ENCODE measurements at regions not wholly inside any gene's neighbourhood (a gene's known extent, or its start where the extent isn't known, plus 50 kb on each side); places are given as distances from the start of the nearest gene placed in this dataset.

DNA sequence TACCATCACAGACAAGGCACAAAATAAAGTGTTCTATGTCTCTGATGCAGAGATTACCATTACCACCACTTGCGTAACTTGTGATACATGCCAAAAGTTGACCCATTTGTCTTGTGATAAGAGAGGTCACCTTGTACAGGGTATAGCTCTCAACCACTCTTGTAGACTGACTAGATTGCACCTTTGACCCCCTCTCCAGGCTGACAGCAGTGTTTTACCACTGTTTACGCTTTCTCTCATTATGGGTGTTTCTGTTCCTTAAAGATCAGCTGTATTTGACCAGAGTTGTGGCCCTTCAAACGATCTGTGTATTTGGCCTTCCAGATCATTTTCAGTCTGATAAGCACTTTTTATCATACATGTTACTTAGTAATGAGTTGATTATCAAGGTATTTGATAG, 215.7 kb upstream of the HNMT start:
- H3K4me3 ChIP-seq, result no peak overlapping the region
- H3K4me1 ChIP-seq, result no peaks in the 10 kb centered on the region
- no peaks in the 10 kb centered on the region for H3K9me3 ChIP-seq
- H3K36me3 ChIP-seq, result no peaks in the 10 kb centered on the region
- ATAC-seq (no peak), DNase-seq (no peak)
- TF ChIP-seq POLR2A (IDR thresholded peaks at IDR 0.05), result no peak
- TF ChIP-seq, protein P1, sequence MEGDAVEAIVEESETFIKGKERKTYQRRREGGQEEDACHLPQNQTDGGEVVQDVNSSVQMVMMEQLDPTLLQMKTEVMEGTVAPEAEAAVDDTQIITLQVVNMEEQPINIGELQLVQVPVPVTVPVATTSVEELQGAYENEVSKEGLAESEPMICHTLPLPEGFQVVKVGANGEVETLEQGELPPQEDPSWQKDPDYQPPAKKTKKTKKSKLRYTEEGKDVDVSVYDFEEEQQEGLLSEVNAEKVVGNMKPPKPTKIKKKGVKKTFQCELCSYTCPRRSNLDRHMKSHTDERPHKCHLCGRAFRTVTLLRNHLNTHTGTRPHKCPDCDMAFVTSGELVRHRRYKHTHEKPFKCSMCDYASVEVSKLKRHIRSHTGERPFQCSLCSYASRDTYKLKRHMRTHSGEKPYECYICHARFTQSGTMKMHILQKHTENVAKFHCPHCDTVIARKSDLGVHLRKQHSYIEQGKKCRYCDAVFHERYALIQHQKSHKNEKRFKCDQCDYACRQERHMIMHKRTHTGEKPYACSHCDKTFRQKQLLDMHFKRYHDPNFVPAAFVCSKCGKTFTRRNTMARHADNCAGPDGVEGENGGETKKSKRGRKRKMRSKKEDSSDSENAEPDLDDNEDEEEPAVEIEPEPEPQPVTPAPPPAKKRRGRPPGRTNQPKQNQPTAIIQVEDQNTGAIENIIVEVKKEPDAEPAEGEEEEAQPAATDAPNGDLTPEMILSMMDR (IDR thresholded peaks at IDR 0.05), result no peak
- H3K27ac ChIP-seq, result no peak overlapping the region
- H3K27me3 ChIP-seq, result no peaks in the 10 kb centered on the region
- WGBS (ENCODE audit: insufficient coverage, low coverage, low lambda C conversion rate, missing lambda C conversion rate), result 48% methylated on average over 3 of the region's 3 CpGs
- intact Hi-C loops (cut with DNase I), result no loop called here

DNA sequence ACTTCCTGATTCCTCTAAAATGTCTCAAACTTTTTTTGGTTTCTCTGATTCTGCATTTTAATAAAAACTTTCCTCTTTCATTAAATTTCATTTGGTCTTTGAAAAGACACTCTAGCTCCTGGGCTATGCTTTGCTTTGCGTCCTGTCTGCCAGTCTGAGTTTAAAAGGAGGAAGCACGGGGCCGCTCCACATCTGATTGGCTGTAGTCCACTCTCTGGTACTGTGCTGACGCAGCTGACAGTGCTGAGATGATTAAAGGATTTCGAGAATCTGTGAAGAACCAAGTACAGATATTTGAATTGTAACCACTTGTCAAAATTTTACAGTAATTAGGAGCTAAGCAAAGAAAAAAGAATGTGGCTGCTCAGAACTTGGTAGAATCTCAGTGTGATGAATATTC, 199.6 kb upstream of the HNMT start:
- DNase-seq, result no peak
- no peak overlapping the region for H3K27ac ChIP-seq
- no peaks in the 10 kb centered on the region for H3K4me1 ChIP-seq
- H3K4me3 ChIP-seq, result no peak overlapping the region
- no peaks in the 10 kb centered on the region for H3K27me3 ChIP-seq
- no peak for ATAC-seq
- TF ChIP-seq, protein P1 (IDR thresholded peaks at IDR 0.05), result no peak
- TF ChIP-seq POLR2A (IDR thresholded peaks at IDR 0.05), result no peak
- no peaks in the 10 kb centered on the region for H3K9me3 ChIP-seq
- 23% methylated on average over 5 of the region's 5 CpGs for WGBS (ENCODE audit: insufficient coverage, low coverage, low lambda C conversion rate, missing lambda C conversion rate)
- intact Hi-C loops (cut with DNase I), result no loop called here
- H3K36me3 ChIP-seq, result no peaks in the 10 kb centered on the region

DNA sequence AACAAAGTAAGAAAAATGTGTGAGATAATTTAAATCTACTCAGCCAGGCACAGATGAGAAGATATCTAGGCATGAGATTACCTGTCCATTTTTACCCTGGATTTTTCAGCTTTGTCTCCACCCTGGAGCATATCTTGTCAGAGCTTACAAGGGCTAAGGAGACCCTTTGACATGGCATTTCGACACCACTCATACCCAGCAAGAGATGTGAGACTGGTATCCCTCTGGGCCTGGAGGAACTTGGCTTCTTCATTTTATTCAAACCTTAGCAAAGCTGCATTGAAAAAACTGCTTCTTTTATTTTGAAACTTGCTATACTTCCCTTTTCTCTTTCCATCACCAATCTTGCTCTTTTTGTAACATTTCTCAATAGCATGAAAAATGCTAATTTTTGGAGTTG, 194.9 kb upstream of the HNMT start:
- intact Hi-C loops (cut with DNase I), result no loop called here
- Histone ChIP-seq H3K4me1 (no peaks in the 10 kb centered on the region), H3K27me3 (no peaks in the 10 kb centered on the region), H3K27ac (no peak overlapping the region), H3K4me3 (no peak overlapping the region), H3K9me3 (no peaks in the 10 kb centered on the region), H3K36me3 (no peaks in the 10 kb centered on the region)
- DNase-seq (no peak), ATAC-seq (no peak)
- 30% methylated on average over 1 of the region's 1 CpG for WGBS (ENCODE audit: insufficient coverage, low coverage, low lambda C conversion rate, missing lambda C conversion rate)
- TF ChIP-seq, protein P1 (IDR thresholded peaks at IDR 0.05), result no peak
- no peak for TF ChIP-seq POLR2A (IDR thresholded peaks at IDR 0.05)

DNA sequence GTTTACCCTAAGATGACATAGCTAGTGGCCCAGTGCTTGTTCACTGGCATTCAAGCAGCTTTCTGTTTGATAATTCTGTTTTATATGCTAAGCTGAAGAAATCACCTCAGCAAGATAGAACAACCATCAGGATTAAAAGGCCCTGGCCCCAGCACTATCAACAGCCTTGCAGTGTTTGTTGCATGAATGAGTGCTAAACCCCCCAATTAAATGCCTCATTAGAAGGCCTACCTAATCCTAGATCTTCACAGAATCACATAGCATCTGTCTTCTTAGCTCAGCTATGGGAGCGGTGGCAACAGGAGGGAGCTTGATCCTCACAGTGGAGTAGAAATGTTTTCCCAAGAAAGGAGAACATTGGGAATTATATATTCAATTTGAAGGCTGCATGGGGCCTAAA, 194.1 kb upstream of the HNMT start:
- no peaks in the 10 kb centered on the region for H3K36me3 ChIP-seq
- TF ChIP-seq, protein P1 (IDR thresholded peaks at IDR 0.05), result no peak
- TF ChIP-seq POLR2A (IDR thresholded peaks at IDR 0.05), result no peak
- no peaks in the 10 kb centered on the region for H3K4me1 ChIP-seq
- no peak overlapping the region for H3K4me3 ChIP-seq
- no peak for DNase-seq
- H3K27me3 ChIP-seq, result no peaks in the 10 kb centered on the region
- intact Hi-C loops (cut with DNase I), result no loop called here
- H3K9me3 ChIP-seq, result no peaks in the 10 kb centered on the region
- no peak overlapping the region for H3K27ac ChIP-seq
- no peak for ATAC-seq
- 100% methylated on average over 1 of the region's 1 CpG for WGBS (ENCODE audit: insufficient coverage, low coverage, low lambda C conversion rate, missing lambda C conversion rate)

DNA sequence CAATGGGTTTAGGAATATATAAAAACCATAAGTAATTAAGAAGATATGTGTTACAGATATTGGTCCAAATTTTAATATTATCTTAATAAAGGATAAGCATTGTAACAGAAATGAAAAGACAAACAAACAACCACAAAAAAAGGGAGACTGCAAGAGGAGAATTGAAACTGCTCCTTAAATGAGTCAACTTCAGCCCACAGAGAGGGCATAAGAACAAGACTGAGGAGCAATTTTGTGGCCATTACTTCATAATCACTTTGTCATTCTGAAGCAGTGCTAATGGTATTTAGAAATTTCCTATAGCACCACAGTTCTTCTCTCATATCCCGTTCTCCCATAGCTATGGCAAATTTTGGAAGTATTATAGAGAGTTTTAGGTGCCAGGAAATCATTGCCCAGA, 193.2 kb upstream of the HNMT start:
- H3K9me3 ChIP-seq, result no peaks in the 10 kb centered on the region
- TF ChIP-seq, protein P1 (IDR thresholded peaks at IDR 0.05), result no peak
- no peak for TF ChIP-seq POLR2A (IDR thresholded peaks at IDR 0.05)
- no peaks in the 10 kb centered on the region for H3K4me1 ChIP-seq
- no peak for DNase-seq
- H3K27ac ChIP-seq, result no peak overlapping the region
- WGBS (ENCODE audit: insufficient coverage, low coverage, low lambda C conversion rate, missing lambda C conversion rate), result 40% methylated on average over 1 of the region's 1 CpG
- ATAC-seq, result no peak
- no peaks in the 10 kb centered on the region for H3K27me3 ChIP-seq
- intact Hi-C loops (cut with DNase I), result no loop called here
- no peaks in the 10 kb centered on the region for H3K36me3 ChIP-seq
- H3K4me3 ChIP-seq, result no peak overlapping the region

Data from right lobe of liver (tissue), 6 donors.